GM19240 (cell line): ENCODE measurements at regions not wholly inside any gene's neighbourhood (a gene's known extent, or its start where the extent isn't known, plus 50 kb on each side); places are given as distances from the start of the nearest gene placed in this dataset.

Experiments
- DNase-seq: peaks from one replicate; pipeline ENCODE4 v3.0.0; 2011; ENCODE audit warnings: low spot score; ENCODE audit not compliant: insufficient read length

- DNase-seq, result no peak
Observed at GRCh38 chr3:23036728-23037127, 166.4 kb upstream of the UBE2E2 start.

- no peak for DNase-seq
Observed at GRCh38 chr3:23038471-23038870, 164.7 kb upstream of the UBE2E2 start.

GRCh38 chr3:23041918-23042696 is 161.0 kb upstream of the UBE2E2 start:
- no peak for DNase-seq

- DNase-seq, result no peak
Observed at GRCh38 chr3:23044463-23044862, 158.7 kb upstream of the UBE2E2 start.

- no peak for DNase-seq
Observed at GRCh38 chr3:23046536-23046935, 156.6 kb upstream of the UBE2E2 start.

GRCh38 chr3:23051240-23052140 is 151.6 kb upstream of the UBE2E2 start:
- no peak for DNase-seq

- DNase-seq, result no peak
Observed at GRCh38 chr3:23052208-23052607, 150.9 kb upstream of the UBE2E2 start.

GRCh38 chr3:23052620-23053019 is 150.5 kb upstream of the UBE2E2 start:
- no peak for DNase-seq

GRCh38 chr3:23055733-23056376 is 147.3 kb upstream of the UBE2E2 start:
- DNase-seq, result no peak

- DNase-seq, result no peak
Observed at GRCh38 chr3:23062582-23062981, 140.5 kb upstream of the UBE2E2 start.

- DNase-seq, result no peak
Observed at GRCh38 chr3:23062982-23063381, 140.1 kb upstream of the UBE2E2 start.

- no peak for DNase-seq
Observed at GRCh38 chr3:23067116-23067515, 136.0 kb upstream of the UBE2E2 start.

GRCh38 chr3:23068016-23068728 is 135.0 kb upstream of the UBE2E2 start:
- DNase-seq, result no peak

- no peak for DNase-seq
Observed at GRCh38 chr3:23071296-23071695, 131.8 kb upstream of the UBE2E2 start.

- no peak for DNase-seq
Observed at GRCh38 chr3:23071758-23072157, 131.4 kb upstream of the UBE2E2 start.

GRCh38 chr3:23072693-23073092 is 130.4 kb upstream of the UBE2E2 start:
- no peak for DNase-seq

GRCh38 chr3:23073724-23074305 is 129.3 kb upstream of the UBE2E2 start:
- DNase-seq, result no peak

GRCh38 chr3:23075496-23075895 is 127.6 kb upstream of the UBE2E2 start:
- no peak for DNase-seq

- no peak for DNase-seq
Observed at GRCh38 chr3:23076437-23076836, 126.7 kb upstream of the UBE2E2 start.

- no peak for DNase-seq
Observed at GRCh38 chr3:23077126-23077525, 126.0 kb upstream of the UBE2E2 start.

GRCh38 chr3:23078735-23079134 is 124.4 kb upstream of the UBE2E2 start:
- DNase-seq, result no peak
